Type B pancreatic cell (in vitro differentiated cells): ENCODE measurements at regions not wholly inside any gene's neighbourhood (a gene's known extent, or its start where the extent isn't known, plus 50 kb on each side); places are given as distances from the start of the nearest gene placed in this dataset.

Experiments
- DNase-seq: peaks from one replicate; pipeline ENCODE4 v3.0.0; 2021; ENCODE audit warnings: mixed read lengths; ENCODE audit not compliant: unreplicated experiment; ENCODE audit errors: extremely low spot score
- H3K27ac Mint-ChIP-seq: 2 replicates; pipeline ENCODE4 v1.8.0; 2021; ENCODE audit warnings: mild to moderate bottlenecking, mixed read lengths
- H3K27me3 Mint-ChIP-seq: 2 replicates; pipeline ENCODE4 v1.8.0; 2021; ENCODE audit warnings: mixed read lengths
- H3K36me3 Mint-ChIP-seq: 2 replicates; pipeline ENCODE4 v1.8.0; 2021; ENCODE audit warnings: mixed read lengths
- H3K4me1 Mint-ChIP-seq: one replicate; pipeline ENCODE4 v1.8.0; 2021; ENCODE audit warnings: mixed read lengths; ENCODE audit not compliant: unreplicated experiment
- H3K4me3 Mint-ChIP-seq: 2 replicates; pipeline ENCODE4 v1.8.0; 2021; ENCODE audit warnings: mild to moderate bottlenecking, mixed read lengths
- H3K9me3 Mint-ChIP-seq: 2 replicates; pipeline ENCODE4 v1.8.0; 2021; ENCODE audit warnings: mixed read lengths
- CTCF ChIP-seq: fragments of 200-600 bp; sonication (generic); conservative IDR thresholded peaks from 2 replicates; pipeline ENCODE4 v1.5.0; 2021; ENCODE audit warnings: antibody characterized with exemption, mild to moderate bottlenecking

- Mint-ChIP-seq H3K27me3 (no peaks in the 10 kb centered on the region), H3K4me1 (no peaks in the 10 kb centered on the region), H3K36me3 (no peaks in the 10 kb centered on the region), H3K27ac (no peak overlapping the region), H3K9me3 (no peaks in the 10 kb centered on the region), H3K4me3 (no peak overlapping the region)
- DNase-seq, result no peak
- no peak for TF ChIP-seq CTCF
These were observed 240.5 kb upstream of the POF1B start for GRCh38 chrX:85619962-85620361.

GRCh38 chrX:85611926-85612325 is 232.5 kb upstream of the POF1B start:
- Mint-ChIP-seq H3K36me3 (no peaks in the 10 kb centered on the region), H3K4me1 (no peaks in the 10 kb centered on the region), H3K9me3 (no peaks in the 10 kb centered on the region), H3K27ac (no peak overlapping the region), H3K27me3 (no peaks in the 10 kb centered on the region), H3K4me3 (no peak overlapping the region)
- peak; percentile 72 for TF ChIP-seq CTCF
- no peak for DNase-seq

GRCh38 chrX:85592980-85593379 is 213.5 kb upstream of the POF1B start:
- Mint-ChIP-seq H3K27me3 (no peaks in the 10 kb centered on the region), H3K9me3 (peaks cover 3% of the 10 kb centered on the region), H3K4me1 (peaks cover 3% of the 10 kb centered on the region), H3K27ac (no peak overlapping the region), H3K4me3 (no peak overlapping the region), H3K36me3 (no peaks in the 10 kb centered on the region)
- TF ChIP-seq CTCF, result no peak
- no peak for DNase-seq

- peaks cover 3% of the 10 kb centered on the region for H3K4me1 Mint-ChIP-seq
- DNase-seq, result no peak
- H3K27ac Mint-ChIP-seq, result no peak overlapping the region
- no peaks in the 10 kb centered on the region for H3K27me3 Mint-ChIP-seq
- no peaks in the 10 kb centered on the region for H3K36me3 Mint-ChIP-seq
- no peak overlapping the region for H3K4me3 Mint-ChIP-seq
- no peak for TF ChIP-seq CTCF
- peaks cover 3% of the 10 kb centered on the region for H3K9me3 Mint-ChIP-seq
These were observed 212.1 kb upstream of the POF1B start for GRCh38 chrX:85591536-85591935.

- H3K27me3 Mint-ChIP-seq, result no peaks in the 10 kb centered on the region
- H3K27ac Mint-ChIP-seq, result no peak overlapping the region
- H3K36me3 Mint-ChIP-seq, result no peaks in the 10 kb centered on the region
- TF ChIP-seq CTCF, result no peak
- DNase-seq, result no peak
- peaks cover 3% of the 10 kb centered on the region for H3K4me1 Mint-ChIP-seq
- H3K4me3 Mint-ChIP-seq, result no peak overlapping the region
- no peaks in the 10 kb centered on the region for H3K9me3 Mint-ChIP-seq
These were observed 211.2 kb upstream of the POF1B start for GRCh38 chrX:85590638-85591037.

GRCh38 chrX:85573801-85574200 is 194.3 kb upstream of the POF1B start:
- no peaks in the 10 kb centered on the region for H3K36me3 Mint-ChIP-seq
- H3K27me3 Mint-ChIP-seq, result no peaks in the 10 kb centered on the region
- DNase-seq, result no peak
- no peaks in the 10 kb centered on the region for H3K4me1 Mint-ChIP-seq
- no peak overlapping the region for H3K27ac Mint-ChIP-seq
- H3K9me3 Mint-ChIP-seq, result peaks cover 6% of the 10 kb centered on the region
- TF ChIP-seq CTCF, result no peak
- H3K4me3 Mint-ChIP-seq, result no peak overlapping the region
